Endothelial cell of umbilical vein (primary cell): ENCODE measurements at regions not wholly inside any gene's neighbourhood (a gene's known extent, or its start where the extent isn't known, plus 50 kb on each side); places are given as distances from the start of the nearest gene placed in this dataset.

Source experiments
- CTCF ChIP-seq, 2 donors: IDR thresholded peaks; 1 replicate in 1 of 2; 2 replicates in 1 of 2; pipeline ENCODE4 v1.5.1; 2011; ENCODE audit warnings: low read length in 2 of 2, mild to moderate bottlenecking in 2 of 2, moderate library complexity in 2 of 2, control low read depth in 1 of 2, inconsistent platforms in 1 of 2, low read depth in 1 of 2; ENCODE audit not compliant: insufficient read depth in 1 of 2; ENCODE audit errors: extremely low read depth in 1 of 2
- EZH2 ChIP-seq: IDR thresholded peaks from 2 replicates; pipeline ENCODE4 v1.6.1; 2012; ENCODE audit warnings: borderline replicate concordance, low read depth, mild to moderate bottlenecking, moderate library complexity, low read length, inconsistent platforms; ENCODE audit not compliant: severe bottlenecking
- FOS ChIP-seq: IDR thresholded peaks from 2 replicates; pipeline ENCODE4 v1.6.1; 2011; ENCODE audit warnings: mild to moderate bottlenecking, low read length, moderate library complexity, borderline replicate concordance; ENCODE audit not compliant: insufficient read depth
- MAX ChIP-seq: IDR thresholded peaks from 2 replicates; pipeline ENCODE4 v1.6.1; 2011; ENCODE audit not compliant: insufficient read depth, insufficient read length
- MYC ChIP-seq: IDR thresholded peaks from one replicate; pipeline ENCODE4 v1.6.1; 2011; ENCODE audit warnings: mild to moderate bottlenecking, low read depth, low read length
- POLR2A ChIP-seq: IDR thresholded peaks from 2 replicates; pipeline ENCODE4 v1.6.1; 2012; ENCODE audit warnings: low read depth, mild to moderate bottlenecking, control low read depth, low read length
- POLR2AphosphoS5 ChIP-seq: IDR thresholded peaks from 2 replicates; pipeline ENCODE4 v1.6.1; 2012; ENCODE audit warnings: low read depth, mild to moderate bottlenecking, control low read depth, low read length, moderate library complexity; ENCODE audit not compliant: insufficient read depth

DNA sequence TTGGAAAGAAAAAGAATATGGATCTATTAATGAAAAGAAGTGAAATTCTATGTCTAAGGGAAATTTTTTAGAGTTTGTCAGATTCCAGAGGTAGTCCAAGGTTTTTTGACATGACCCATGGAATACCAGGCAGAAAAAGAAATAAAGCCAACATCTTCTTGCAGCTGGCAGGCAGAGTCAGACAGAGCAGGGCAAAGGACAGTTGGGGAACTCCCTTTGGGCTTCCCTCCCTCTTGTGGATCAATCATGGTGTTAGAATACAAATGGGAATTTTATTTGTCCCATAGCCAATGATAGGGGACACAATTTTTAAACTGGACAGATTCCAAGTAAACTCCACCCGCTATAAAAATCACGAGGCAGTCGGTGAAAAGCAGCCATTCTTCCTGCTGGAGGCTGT lies 92.1 kb upstream of the TAB2 start:
- no peak for TF ChIP-seq MAX
- TF ChIP-seq CTCF (IDR thresholded peaks at IDR 0.05; ENCODE audit: extremely low read depth in 1 of 2, insufficient read depth in 1 of 2, low read depth in 1 of 2, low read length in 2 of 2) = no peak
- TF ChIP-seq MYC = no peak
- TF ChIP-seq POLR2A = no peak
- TF ChIP-seq FOS = no peak
- no peak for TF ChIP-seq EZH2
- no peak for TF ChIP-seq POLR2AphosphoS5
